Activated gamma-delta T cell treated with Interleukin-2 at 50 U/mL for 16 hours (primary cell): ENCODE measurements at regions not wholly inside any gene's neighbourhood (a gene's known extent, or its start where the extent isn't known, plus 50 kb on each side); places are given as distances from the start of the nearest gene placed in this dataset.
"Not testable (repeated sequence)": the region's sequence is repeated elsewhere in the genome, so short reads cannot be mapped to it uniquely, and the experiment has no call there.

Source experiments
- DNase-seq: peaks from one replicate; pipeline ENCODE4 v3.0.0-alpha.2; 2020

DNA sequence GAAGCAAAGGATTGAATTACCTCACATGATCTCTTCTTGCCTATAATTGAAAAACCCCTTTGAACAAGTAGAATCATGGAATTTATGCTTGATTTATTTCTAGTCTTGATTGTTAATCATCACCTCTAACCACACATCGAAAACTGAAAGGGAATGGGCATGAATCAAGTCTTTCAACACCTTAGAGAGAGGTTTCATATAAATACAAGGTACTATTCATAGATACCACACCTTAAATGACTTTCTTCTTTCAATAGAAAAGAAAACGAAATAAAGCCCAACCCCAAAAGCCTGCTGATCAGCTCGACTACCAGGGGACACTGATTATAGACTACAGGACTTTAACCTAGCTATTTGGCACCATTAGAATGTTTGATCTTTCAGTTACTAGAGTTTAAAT, 128.6 kb upstream of the PTPRZ1 start:
- DNase-seq: no peak

DNA sequence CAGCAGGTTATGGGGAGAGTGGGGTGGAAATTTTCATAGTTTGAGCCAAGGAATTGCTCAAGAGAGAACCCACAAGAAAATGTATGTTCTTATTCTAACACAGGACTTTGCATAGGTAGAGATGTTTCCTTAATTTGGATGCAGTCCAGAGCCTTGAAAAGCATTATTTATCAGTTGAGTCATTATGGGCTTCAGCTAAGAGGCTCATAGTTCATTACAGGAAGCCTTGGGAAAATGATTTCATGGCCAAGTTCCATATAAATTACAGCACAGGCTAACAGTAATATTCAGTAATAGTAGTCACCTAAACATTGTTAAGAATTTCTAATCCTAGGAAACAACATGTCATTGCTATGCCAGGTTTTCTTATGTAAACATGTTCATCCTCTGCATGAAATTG, 131.1 kb upstream of the PTPRZ1 start:
- DNase-seq: no peak

- DNase-seq: no peak
Observed at GRCh38 chr7:121739465-121739864, 133.5 kb upstream of the PTPRZ1 start.

- DNase-seq: no peak
Observed at GRCh38 chr7:121730869-121731268, 142.1 kb upstream of the PTPRZ1 start.

DNA sequence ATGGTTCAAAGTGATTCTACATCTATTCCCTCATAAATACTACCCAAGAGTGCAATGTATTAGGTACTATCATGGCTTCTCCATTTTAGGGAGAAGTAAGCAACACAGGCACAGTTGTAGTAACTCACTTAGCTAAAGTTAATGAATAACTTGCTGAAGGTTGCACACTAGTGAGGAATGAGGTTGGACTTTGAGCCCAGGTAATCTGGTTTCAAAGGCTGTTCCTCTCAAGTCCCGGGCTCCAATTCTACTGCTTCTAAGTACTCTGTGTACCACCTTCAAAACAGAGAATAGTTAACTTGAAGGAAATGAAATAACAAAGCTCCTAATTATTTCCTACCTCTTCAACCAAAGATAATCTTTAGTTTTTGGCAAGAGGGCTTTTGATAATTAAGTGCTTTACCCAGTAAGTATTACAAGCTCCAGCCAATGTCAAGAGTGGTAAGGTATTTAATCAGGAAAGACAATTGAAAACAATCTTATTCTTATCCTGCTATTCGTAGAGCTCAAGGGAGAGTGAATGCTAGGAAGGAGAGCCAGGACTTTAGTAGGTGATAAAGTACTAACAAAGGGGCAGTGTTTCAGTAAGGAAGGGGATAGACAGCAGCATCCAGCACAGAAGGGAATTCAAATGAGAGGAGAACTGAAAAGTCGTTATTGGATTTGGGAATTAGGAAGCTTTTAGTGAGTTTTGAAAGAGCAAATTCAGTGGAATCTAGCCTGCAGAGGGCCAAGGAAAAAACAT, 158.2 kb upstream of the PTPRZ1 start:
- no peak for DNase-seq

DNA sequence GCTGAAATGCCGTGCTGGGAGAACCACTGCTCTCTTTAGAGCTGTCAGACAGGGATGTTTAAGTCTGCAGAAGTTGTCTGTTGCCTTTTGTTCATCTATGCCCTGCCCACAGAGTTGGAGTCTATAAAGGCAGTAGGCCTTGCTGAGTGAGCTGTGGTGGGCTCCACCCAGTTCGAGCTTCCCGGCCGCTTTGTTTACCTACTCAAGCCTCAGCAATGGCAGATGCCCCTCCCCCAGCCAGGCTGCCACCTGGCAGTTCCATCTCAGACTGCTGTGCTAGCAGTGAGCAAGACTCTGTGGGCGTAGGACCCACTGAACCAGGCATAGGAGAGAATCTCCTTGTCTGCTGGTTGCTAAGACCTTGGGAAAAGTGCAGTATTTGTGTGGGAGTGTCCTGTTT, 160.0 kb upstream of the PTPRZ1 start:
- not testable (repeated sequence) for DNase-seq

- DNase-seq: no peak
Observed at GRCh38 chr7:121697731-121698316, 175.1 kb upstream of the PTPRZ1 start.

- DNase-seq: no peak
Observed at GRCh38 chr7:121696954-121697353, 176.0 kb upstream of the PTPRZ1 start.

DNA sequence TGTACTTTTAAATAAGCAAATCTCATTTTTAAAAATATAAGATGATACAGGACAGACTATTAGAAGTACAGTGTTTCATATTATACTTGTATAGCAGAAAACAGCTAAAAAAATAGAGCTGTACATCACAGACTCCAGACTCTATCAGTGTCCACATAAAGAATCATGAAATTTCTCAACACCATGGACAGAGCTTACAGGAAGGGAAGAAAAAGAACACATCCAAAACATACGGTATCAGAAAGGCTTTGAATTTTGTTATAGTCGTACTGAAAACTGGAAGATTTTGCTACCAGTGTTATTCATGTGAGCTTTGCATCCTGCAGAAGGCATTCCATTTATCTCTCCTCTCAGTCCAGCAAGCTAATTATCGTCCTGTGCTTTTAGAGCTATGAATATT, 183.2 kb upstream of the PTPRZ1 start:
- DNase-seq: no peak

GRCh38 chr7:121681700-121682099, 191.3 kb upstream of the PTPRZ1 start:
- DNase-seq: no peak

- no peak for DNase-seq
Observed at GRCh38 chr7:121676168-121676567, 196.8 kb upstream of the PTPRZ1 start.

DNA sequence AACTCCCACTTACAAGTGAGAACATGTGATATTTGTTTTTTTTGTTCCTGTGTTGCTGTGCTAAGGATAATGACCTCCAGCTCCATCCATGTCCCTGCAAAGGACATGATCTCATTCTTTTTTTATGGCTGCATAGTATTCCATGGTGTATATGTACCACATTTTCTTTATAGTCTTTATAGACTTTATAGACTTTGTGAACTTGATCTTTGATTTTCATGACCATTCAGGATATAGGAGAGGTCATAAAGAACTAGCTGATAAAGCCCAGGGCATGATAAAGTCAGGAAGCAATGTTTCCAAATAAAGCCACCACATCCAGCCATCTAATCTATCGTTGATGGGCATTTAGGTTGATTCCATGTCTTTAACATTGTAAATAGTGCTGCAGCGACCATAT, 198.5 kb upstream of the PTPRZ1 start:
- DNase-seq: not testable (repeated sequence)

DNA sequence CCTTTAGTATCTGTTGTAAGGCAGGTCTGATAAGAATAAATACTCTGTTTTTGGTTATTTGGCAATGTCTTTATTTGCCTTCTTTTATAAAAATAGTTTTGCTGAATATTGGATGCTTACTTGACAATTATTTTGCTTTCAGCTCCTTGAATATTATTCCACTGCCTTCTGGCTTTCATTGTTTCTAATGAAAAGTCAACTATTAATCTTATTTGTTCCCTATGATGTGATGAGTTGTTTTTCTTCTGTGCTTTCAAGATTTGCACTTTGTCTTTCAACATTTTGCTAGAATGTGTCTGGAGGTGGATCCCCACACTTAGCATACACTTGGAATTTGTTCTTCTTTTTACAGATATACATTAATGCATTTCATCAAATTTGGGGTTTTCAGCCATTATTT, 203.8 kb upstream of the PTPRZ1 start:
- DNase-seq: no peak

GRCh38 chr7:121666306-121666705, 206.7 kb upstream of the PTPRZ1 start:
- no peak for DNase-seq

GRCh38 chr7:121643320-121643719, 229.6 kb upstream of the PTPRZ1 start:
- no peak for DNase-seq

DNA sequence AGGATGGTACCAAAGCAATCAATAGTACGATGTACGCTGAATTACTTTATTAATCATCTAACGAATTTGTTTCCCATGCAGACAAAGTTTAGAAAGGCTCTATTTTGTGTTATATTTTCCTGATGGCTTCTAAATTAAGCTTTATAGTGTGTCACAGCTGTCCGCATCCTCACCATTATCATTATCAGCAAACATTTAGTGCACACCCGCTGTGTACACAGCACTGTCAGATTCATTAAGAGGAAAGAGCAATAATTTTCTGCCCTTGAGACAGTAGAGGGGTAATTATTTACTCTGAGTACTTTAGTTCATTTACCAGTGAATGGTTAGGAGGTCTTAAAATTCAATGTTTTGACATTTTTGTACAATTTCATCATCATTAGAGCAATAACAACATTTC, 233.3 kb upstream of the PTPRZ1 start:
- DNase-seq: no peak

DNA sequence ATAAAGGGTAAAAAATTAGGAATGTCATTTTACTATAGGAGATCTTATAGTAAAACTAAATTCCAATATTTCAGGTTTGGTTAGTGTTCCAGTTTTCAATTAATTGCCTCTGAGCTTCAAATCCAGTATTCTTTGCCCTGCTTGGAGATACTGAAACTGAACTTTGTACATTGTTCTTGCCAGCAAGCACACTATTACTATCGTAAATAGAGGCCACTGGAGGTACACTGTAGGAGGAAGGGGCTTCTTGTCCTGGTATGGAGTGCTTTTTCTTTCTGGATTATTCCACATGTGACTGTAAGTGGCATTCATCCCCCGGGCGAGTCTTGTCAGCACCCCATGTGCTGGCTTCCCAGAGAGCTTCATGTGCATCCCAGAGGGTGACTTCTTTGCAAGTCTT, 234.7 kb upstream of the PTPRZ1 start:
- DNase-seq: no peak

DNA sequence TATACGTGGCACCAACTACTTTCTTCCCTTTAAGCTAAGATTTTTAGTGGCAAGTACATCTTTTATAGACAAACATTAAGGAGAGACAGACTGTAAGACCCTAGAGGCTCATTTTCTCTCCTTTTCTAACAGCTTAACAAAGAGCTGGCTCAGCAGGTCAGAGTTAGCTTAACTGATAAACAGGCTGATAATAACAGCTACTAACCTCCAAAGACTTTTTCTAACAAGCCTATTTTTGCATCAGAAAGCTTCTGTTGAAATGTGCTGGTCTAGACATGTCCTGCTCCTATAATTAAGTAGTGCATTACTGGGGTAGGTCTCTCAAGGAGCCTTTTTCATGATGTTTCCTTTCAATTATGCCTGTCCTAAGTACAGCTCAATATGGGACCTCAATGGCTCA, 238.2 kb upstream of the FAM3C start:
- DNase-seq: no peak

GRCh38 chr7:121633186-121633585, 237.1 kb upstream of the FAM3C start:
- DNase-seq: no peak

DNA sequence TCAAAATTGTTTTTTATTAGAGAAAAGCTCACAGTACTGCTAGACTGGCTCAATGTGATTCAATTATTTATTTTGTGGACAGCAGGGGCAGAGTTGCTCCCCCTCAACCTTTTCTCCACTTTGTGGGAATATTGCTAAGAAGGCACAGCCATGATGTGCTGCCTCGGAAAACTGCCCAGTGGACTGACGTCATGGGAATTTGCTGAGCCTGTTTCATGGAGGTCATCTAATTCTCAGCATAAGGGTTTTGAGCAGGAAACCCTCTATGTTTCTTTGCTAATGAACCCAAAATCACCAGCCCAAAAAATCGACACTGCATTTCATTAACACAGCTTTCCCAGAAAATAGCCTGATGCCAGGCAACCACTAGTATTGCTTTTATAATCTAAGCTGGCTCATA, 228.8 kb upstream of the FAM3C start:
- DNase-seq: no peak

DNA sequence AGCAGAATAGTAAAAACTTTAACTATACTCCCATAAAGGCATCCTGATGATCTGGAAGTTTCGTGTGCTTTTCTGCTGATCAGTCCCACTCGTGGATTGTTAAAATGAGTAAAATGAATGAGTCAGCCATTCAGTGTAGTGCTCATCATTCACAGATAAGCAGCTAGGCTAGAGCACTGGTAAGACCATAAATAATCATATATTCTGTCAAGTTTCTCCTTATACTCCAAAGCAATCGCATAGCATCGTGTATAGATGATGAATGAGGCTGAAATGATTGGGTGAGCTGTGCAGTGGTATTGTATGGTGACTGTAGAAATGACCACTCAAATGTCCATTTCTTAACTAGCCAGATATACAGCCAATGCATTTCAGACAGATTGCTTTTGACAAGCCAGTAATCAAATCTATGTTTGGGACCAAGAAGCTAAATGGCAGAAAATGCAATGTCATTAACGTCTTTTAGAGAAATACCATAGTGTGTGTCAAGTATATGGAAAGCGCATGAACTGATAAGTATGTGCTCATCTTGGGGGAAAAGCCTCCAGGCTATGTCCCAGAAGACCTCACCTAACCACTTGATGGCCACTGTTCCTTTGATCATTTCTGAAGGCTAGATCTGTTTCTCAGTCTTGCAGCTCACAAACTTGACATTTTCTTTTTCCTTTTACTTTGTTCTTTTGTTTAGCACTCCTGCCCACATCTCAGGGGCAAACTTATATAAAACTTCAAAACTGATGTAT, 227.2 kb upstream of the FAM3C start:
- no peak for DNase-seq

DNA sequence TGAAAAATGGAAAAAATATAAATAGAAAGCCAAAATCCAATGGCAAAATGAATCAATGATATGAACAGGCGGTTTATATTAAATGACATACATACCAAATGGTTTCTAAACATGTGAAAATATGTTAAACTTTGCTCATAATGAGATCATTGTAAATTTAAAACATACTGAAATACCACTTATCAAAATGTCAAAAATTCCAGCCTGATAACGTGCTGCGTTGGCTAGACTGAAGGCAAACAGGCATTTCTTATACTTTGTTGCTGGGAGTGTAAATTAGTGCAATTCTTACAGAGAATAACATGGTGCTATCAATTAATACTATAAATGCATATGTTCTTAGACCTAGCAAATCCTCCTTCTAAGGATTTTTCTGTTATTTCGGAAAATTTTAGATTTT, 225.8 kb upstream of the FAM3C start:
- no peak for DNase-seq

DNA sequence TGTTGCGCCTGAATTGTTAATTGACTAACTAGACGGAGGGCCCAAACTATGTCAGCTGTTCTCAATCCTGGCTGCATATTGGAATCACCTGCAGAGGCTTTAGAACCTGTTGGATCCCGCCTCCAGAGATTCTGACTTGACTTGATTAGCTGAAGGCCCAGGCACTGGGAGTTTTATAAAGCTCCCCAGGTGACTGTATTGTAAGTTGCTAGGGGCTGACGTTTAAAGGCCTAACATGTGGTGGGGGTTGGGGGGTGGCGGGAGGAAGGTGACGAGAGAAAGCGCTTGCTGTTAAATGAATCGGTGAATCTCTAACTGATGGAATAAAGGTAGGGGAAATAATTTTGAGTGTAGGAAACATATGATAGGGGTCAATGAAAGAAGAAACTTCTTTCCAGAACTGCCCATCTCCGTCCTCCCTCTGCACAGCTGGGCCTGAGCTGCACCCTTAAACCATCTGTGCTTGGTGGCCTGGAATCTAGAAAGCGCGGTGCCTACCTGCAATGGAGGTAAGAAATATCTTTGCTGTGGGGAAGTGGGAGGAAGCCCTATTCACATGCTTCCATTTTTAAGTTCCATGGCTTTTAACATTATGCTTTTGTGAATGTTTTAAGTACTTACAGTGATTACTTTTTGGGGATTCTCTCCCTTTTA, 225.0 kb upstream of the FAM3C start:
- no peak for DNase-seq

GRCh38 chr7:121620206-121620605, 224.1 kb upstream of the FAM3C start:
- DNase-seq: no peak
